ENCODE measurements at regions not wholly inside any gene's neighbourhood (a gene's known extent, or its start where the extent isn't known, plus 50 kb on each side); places are given as distances from the start of the nearest gene placed in this dataset.

GRCh38 chr5:44099643-44100042 is 289.6 kb downstream of the FGF10 start:
- TF ChIP-seq POLR2A (IDR thresholded peaks at IDR 0.05) (no peak), POLR2AphosphoS5 (IDR thresholded peaks at IDR 0.05) (no peak)
- TF ChIP-seq, protein P1, sequence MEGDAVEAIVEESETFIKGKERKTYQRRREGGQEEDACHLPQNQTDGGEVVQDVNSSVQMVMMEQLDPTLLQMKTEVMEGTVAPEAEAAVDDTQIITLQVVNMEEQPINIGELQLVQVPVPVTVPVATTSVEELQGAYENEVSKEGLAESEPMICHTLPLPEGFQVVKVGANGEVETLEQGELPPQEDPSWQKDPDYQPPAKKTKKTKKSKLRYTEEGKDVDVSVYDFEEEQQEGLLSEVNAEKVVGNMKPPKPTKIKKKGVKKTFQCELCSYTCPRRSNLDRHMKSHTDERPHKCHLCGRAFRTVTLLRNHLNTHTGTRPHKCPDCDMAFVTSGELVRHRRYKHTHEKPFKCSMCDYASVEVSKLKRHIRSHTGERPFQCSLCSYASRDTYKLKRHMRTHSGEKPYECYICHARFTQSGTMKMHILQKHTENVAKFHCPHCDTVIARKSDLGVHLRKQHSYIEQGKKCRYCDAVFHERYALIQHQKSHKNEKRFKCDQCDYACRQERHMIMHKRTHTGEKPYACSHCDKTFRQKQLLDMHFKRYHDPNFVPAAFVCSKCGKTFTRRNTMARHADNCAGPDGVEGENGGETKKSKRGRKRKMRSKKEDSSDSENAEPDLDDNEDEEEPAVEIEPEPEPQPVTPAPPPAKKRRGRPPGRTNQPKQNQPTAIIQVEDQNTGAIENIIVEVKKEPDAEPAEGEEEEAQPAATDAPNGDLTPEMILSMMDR (IDR thresholded peaks at IDR 0.05): no peak
